Activated naive CD4-positive, alpha-beta T cell treated with Interleukin-2 at 50 U/mL for 16 hours (primary cell): ENCODE measurements at regions not wholly inside any gene's neighbourhood (a gene's known extent, or its start where the extent isn't known, plus 50 kb on each side); places are given as distances from the start of the nearest gene placed in this dataset.
"Not testable (repeated sequence)": the region's sequence is repeated elsewhere in the genome, so short reads cannot be mapped to it uniquely, and the experiment has no call there.

Source experiments
- DNase-seq: peaks from one replicate; pipeline ENCODE4 v3.0.0-alpha.2; 2020

- no peak for DNase-seq
Measured at GRCh38 chr1:188496506-188496905, 1667.8 kb downstream of the PLA2G4A start.

GRCh38 chr1:188497020-188497419 lies 1668.3 kb downstream of the PLA2G4A start:
- no peak for DNase-seq

GRCh38 chr1:188499690-188500089 lies 1670.9 kb downstream of the PLA2G4A start:
- DNase-seq: no peak

GRCh38 chr1:188514917-188515316 lies 1686.2 kb downstream of the PLA2G4A start:
- no peak for DNase-seq

- no peak for DNase-seq
Measured at GRCh38 chr1:188517139-188517538, 1688.4 kb downstream of the PLA2G4A start.

GRCh38 chr1:188551176-188551575 lies 1722.4 kb downstream of the PLA2G4A start:
- no peak for DNase-seq

GRCh38 chr1:188557053-188557452 lies 1728.3 kb downstream of the PLA2G4A start:
- DNase-seq: no peak

- DNase-seq: no peak
Measured at GRCh38 chr1:188582911-188583532, 1754.3 kb downstream of the PLA2G4A start.

- no peak for DNase-seq
Measured at GRCh38 chr1:188584119-188584518, 1755.4 kb downstream of the PLA2G4A start.

GRCh38 chr1:188590641-188591040 lies 1761.9 kb downstream of the PLA2G4A start:
- DNase-seq: no peak

GRCh38 chr1:188594542-188595235 lies 1765.9 kb downstream of the PLA2G4A start:
- DNase-seq: no peak

GRCh38 chr1:188599313-188599712 lies 1770.6 kb downstream of the PLA2G4A start:
- no peak for DNase-seq

- DNase-seq: no peak
Measured at GRCh38 chr1:188611432-188611831, 1782.7 kb downstream of the PLA2G4A start.

GRCh38 chr1:188615321-188615720 lies 1786.6 kb downstream of the PLA2G4A start:
- no peak for DNase-seq

- DNase-seq: no peak
Measured at GRCh38 chr1:188620236-188620635, 1791.5 kb downstream of the PLA2G4A start.

- DNase-seq: no peak
Measured at GRCh38 chr1:188641566-188642211, 1812.9 kb downstream of the PLA2G4A start.

- DNase-seq: no peak
Measured at GRCh38 chr1:188642704-188643103, 1814.0 kb downstream of the PLA2G4A start.

GRCh38 chr1:188652678-188653077 lies 1823.9 kb downstream of the PLA2G4A start:
- no peak for DNase-seq

GRCh38 chr1:188655966-188656365 lies 1821.7 kb downstream of the BRINP3 start:
- not testable (repeated sequence) for DNase-seq

- DNase-seq: no peak
Measured at GRCh38 chr1:188660572-188660971, 1817.1 kb downstream of the BRINP3 start.

GRCh38 chr1:188665477-188665876 lies 1812.2 kb downstream of the BRINP3 start:
- DNase-seq: no peak

- no peak for DNase-seq
Measured at GRCh38 chr1:188668083-188668482, 1809.6 kb downstream of the BRINP3 start.

GRCh38 chr1:188669728-188670382 lies 1807.8 kb downstream of the BRINP3 start:
- DNase-seq: no peak

GRCh38 chr1:188670837-188671236 lies 1806.8 kb downstream of the BRINP3 start:
- no peak for DNase-seq
